ENCODE measurements at regions not wholly inside any gene's neighbourhood (a gene's known extent, or its start where the extent isn't known, plus 50 kb on each side); places are given as distances from the start of the nearest gene placed in this dataset.
"Not testable (repeated sequence)": the region's sequence is repeated elsewhere in the genome, so short reads cannot be mapped to it uniquely, and the experiment has no call there.

DNA sequence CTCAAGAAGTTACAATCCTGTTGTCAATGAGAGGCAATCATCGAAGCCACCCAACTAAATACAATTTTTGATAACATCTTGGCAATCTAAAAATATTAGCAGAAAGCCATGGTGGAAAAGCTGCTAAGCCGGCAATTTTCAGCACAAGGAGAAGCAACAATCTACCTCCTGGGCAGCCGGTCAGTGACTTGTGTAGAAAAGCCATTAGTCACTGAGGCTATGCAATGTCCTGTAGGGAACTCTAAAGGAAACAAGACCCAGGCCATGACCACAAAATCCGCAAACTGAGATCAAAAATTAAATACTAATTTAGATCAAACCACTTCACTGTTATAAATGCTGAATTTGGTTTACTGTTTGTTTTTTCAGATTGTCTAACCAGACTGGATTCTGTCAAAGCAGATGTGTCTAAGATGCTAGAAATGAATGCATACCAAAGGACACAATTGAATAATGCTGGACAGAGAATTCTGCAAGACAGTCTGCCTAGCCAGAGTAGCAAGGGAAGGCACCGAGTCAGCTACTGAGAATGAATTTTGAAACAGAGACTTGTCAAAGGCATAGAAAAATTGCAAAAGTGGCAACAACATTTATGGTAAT lies 384.8 kb downstream of the PRELID2 start:
- no peak overlapping the region for H3K4me3 ChIP-seq (ENCODE audit: low read depth, low read length)
- no peak overlapping the region for H3K27ac ChIP-seq (ENCODE audit: low read depth, low read length)
- H3K9me3 ChIP-seq (ENCODE audit: control insufficient read depth, insufficient read depth, low read length): no peaks in the 10 kb centered on the region
- DNase-seq (ENCODE audit: low read depth, low spot score): no peak
- ChIA-PET POLR2A (no interaction called here), CTCF (no interaction called here)
- H3K27me3 ChIP-seq (ENCODE audit: control insufficient read depth, insufficient read depth, low read length): no peaks in the 10 kb centered on the region
- no peak for TF ChIP-seq CTCF (IDR thresholded peaks at IDR 0.05; ENCODE audit: low read depth, low read length)

GRCh38 chr5:145449794-145450193 lies 385.3 kb downstream of the PRELID2 start:
- POLR2A ChIA-PET: no interaction called here
- TF ChIP-seq CTCF (IDR thresholded peaks at IDR 0.05; ENCODE audit: low read depth, low read length): no peak
- no peaks in the 10 kb centered on the region for H3K9me3 ChIP-seq (ENCODE audit: control insufficient read depth, insufficient read depth, low read length)

DNA sequence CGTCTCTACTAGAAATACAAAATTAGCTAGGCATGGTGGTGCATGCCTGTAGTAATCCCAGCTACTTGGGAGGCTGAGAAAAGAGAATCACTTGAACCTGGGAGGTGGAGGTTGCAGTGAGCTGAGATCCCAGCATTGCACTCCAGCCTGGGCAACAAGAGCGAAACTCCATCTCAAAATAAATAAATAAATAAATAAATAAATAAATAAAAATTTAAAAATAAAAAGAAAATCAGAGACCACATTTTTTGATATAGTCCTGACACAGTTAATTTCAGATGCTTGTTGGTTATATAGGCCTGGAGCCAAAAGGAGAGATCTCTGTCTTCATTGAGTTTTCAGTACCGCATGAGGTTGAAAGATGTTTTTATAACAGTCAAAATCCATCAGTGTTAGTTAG lies 388.3 kb downstream of the PRELID2 start:
- H3K9me3 ChIP-seq (ENCODE audit: control insufficient read depth, insufficient read depth, low read length); POLR2A ChIA-PET: not testable (repeated sequence)
- CTCF ChIA-PET: interaction anchor here (0.6 kb wide), 1 partner anchor 1022 kb away, joined by 3 read pairs; no protein-coding TSS in a partner anchor

More at GRCh38 chr5:145449794-145450193, 385.3 kb downstream of the PRELID2 start:
- H3K4me3 ChIP-seq (ENCODE audit: low read depth, low read length): no peak overlapping the region
- H3K27me3 ChIP-seq (ENCODE audit: control insufficient read depth, insufficient read depth, low read length): no peaks in the 10 kb centered on the region
- H3K27ac ChIP-seq (ENCODE audit: low read depth, low read length): no peak overlapping the region
- DNase-seq (ENCODE audit: low read depth, low spot score): no peak
- CTCF ChIA-PET: interaction anchor here (1.3 kb wide), 1 partner anchor 982 kb away, joined by 3 read pairs; no protein-coding TSS in a partner anchor

GRCh38 chr5:145446412-145446811 lies 388.7 kb downstream of the PRELID2 start:
- no peak for DNase-seq (ENCODE audit: low read depth, low spot score)
- ChIA-PET POLR2A (no interaction called here), CTCF (no interaction called here)
- no peaks in the 10 kb centered on the region for H3K9me3 ChIP-seq (ENCODE audit: control insufficient read depth, insufficient read depth, low read length)
- H3K27me3 ChIP-seq (ENCODE audit: control insufficient read depth, insufficient read depth, low read length): no peaks in the 10 kb centered on the region
- H3K4me3 ChIP-seq (ENCODE audit: low read depth, low read length): no peak overlapping the region
- no peak overlapping the region for H3K27ac ChIP-seq (ENCODE audit: low read depth, low read length)
- TF ChIP-seq CTCF (IDR thresholded peaks at IDR 0.05; ENCODE audit: low read depth, low read length): no peak

More for the DNA sequence above, 388.3 kb downstream of the PRELID2 start:
- H3K27ac ChIP-seq (ENCODE audit: low read depth, low read length); DNase-seq (ENCODE audit: low read depth, low spot score); H3K4me3 ChIP-seq (ENCODE audit: low read depth, low read length); H3K27me3 ChIP-seq (ENCODE audit: control insufficient read depth, insufficient read depth, low read length): not testable (repeated sequence)

GRCh38 chr5:145445027-145445426 lies 390.1 kb downstream of the PRELID2 start:
- DNase-seq (ENCODE audit: low read depth, low spot score): no peak
- H3K4me3 ChIP-seq (ENCODE audit: low read depth, low read length): no peak overlapping the region
- no peaks in the 10 kb centered on the region for H3K9me3 ChIP-seq (ENCODE audit: control insufficient read depth, insufficient read depth, low read length)
- CTCF ChIA-PET: no interaction called here
- POLR2A ChIA-PET: no interaction called here
- H3K27ac ChIP-seq (ENCODE audit: low read depth, low read length): no peak overlapping the region
- no peak for TF ChIP-seq CTCF (IDR thresholded peaks at IDR 0.05; ENCODE audit: low read depth, low read length)
- H3K27me3 ChIP-seq (ENCODE audit: control insufficient read depth, insufficient read depth, low read length): no peaks in the 10 kb centered on the region

Data from AG04450 (cell line).